SKM-1 (cell line): ENCODE measurements at regions not wholly inside any gene's neighbourhood (a gene's known extent, or its start where the extent isn't known, plus 50 kb on each side); places are given as distances from the start of the nearest gene placed in this dataset.
"Not testable (repeated sequence)": the region's sequence is repeated elsewhere in the genome, so short reads cannot be mapped to it uniquely, and the experiment has no call there.

ENCODE experiments used
- DNase-seq: peaks from one replicate; lab custom pipeline; 2025; ENCODE audit not compliant: unreplicated experiment; lab: John Stamatoyannopoulos, UW

GRCh38 chr16:29171296-29171695 is 186.4 kb downstream of the LAT start:
- DNase-seq = not testable (repeated sequence)

DNA sequence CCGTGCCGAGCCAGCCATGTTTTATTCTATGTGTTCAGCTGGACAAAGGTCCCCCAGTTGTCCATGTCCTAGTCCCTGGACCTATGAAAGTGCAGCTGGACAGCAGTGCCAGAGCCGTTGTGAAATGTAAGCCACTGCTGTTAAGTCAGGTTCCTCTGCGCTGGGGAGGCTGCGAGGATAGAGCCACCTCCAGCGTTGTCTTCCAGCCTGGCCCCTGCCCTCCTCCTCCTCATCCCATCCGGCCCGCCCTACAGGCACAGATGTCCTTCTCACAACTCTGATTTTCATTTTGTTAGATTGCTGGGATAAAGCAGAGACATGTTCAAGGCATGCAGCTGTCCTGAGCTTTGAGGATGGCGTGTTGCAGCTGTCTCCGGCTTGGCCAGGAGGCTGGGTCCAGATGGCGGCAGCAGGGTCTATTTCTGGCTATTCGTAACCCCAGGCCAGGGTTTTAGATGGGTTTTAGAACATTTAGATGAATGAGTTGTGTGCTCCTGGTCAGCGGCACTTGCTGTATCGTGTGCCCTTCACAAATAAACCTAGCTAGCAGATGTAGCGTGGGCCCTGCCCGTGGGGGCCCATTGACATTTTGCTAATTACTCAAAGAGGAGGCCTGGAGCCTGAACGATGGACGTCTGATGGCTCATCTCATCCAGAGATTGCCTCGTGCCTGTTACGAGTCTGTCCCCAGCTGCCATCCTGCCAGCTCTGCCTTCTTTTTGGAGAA is 185.7 kb downstream of the LAT start:
- not testable (repeated sequence) for DNase-seq

- DNase-seq = not testable (repeated sequence)
Measured at GRCh38 chr16:29169295-29169994, 184.6 kb downstream of the LAT start.

DNA sequence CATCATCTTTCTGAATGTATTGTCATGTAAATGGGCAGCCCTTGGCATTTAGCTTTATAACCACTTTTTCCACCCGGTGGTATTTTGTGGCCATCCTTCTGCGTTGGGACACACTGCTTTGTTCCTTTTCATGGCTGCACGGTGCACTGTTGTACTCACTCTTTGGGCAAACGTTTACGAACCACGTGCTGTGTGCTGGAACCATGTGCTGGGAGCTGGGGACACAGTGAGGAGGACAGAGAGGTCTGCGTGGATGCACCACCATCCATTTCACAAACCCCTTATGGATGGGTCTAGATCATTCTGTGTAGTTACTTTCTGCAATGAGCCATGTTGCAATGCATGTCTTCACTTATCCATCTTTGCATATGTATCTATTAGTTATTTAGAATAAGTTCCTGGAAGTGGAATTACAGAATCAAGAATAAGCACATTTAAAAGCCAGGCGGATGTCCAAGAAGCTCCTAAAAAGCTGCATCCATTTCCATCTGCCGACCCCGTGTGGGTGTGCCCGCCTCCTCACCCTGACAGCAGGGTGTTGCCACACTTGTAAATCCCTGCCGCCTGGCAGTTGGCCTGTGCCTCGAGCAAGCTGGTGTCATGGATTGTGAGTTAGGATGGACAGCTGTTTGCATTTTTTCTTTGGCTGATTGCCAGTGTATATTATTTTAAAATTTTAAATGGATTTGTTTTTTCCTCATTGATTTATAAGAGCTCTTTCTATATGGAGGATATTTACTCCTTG is 183.8 kb downstream of the LAT start:
- DNase-seq = not testable (repeated sequence)

DNA sequence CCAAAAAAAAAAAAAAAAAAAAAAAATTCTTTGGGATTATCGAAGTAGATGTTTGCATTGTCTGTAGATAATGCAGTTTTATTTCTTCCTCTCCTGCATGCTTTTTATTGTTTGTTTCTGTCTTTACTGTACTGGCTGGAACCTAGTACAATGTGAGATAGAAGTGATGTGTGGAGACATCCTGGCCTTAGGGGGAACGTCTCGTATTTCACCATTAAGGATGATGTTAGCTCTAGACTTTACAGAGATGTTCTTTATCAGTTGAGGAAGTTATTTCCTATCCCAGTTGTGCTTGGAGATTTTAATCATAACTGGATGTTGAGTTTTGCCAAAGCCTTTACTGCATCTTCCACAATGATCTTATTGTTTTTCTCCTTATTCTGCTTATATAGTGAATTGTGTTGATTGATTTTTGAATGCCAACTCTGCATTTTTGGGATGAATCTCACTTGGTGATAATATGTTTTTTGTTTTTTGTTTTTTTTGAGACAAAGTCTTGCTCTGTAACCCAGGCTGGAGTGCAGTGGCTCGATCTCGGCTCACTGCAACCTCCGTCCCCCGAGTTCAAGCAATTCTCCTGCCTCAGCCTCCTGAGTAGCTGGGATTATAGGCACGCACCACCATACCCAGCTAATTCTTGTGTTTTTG is 179.7 kb downstream of the LAT start:
- not testable (repeated sequence) for DNase-seq

DNA sequence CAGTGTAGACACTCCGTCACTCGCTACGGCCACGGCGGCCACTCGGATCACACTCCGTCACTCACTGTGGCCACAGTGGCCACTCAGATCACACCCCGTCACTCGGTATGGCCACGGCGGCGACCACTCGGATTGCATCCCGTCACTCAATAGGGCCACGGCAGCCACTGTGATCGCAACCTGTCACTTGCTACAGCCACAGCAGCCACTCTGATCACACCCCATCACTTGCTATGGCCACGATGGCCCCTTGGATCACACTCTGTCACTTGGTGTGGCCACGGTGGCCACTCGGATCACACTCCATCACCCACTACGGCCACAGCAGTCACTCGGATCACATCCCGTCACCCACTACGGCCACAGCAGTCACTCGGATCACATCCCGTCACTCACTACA is 175.3 kb downstream of the LAT start:
- DNase-seq = not testable (repeated sequence)

GRCh38 chr16:29159603-29160002 is 174.8 kb downstream of the LAT start:
- DNase-seq = not testable (repeated sequence)

DNA sequence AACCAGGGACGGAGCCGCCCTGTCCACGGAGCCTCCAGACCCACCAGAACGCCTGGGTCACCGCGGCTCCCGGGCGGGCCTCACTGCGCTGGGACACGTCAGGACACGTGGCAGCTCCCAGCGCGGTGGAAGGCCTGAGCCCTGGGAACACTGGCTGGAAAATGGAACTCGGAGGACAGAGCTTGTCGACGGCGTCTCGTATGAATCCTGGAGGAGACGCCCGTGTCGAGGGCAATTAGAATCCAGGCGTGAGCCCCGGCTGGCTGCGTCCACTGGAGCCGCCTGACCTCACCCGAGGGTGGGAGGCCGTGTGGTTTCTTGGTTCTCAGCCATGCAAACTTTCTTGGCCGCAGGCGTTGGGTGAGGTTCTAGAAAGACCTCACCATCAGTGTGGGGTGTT is 173.9 kb downstream of the LAT start:
- DNase-seq = no peak

DNA sequence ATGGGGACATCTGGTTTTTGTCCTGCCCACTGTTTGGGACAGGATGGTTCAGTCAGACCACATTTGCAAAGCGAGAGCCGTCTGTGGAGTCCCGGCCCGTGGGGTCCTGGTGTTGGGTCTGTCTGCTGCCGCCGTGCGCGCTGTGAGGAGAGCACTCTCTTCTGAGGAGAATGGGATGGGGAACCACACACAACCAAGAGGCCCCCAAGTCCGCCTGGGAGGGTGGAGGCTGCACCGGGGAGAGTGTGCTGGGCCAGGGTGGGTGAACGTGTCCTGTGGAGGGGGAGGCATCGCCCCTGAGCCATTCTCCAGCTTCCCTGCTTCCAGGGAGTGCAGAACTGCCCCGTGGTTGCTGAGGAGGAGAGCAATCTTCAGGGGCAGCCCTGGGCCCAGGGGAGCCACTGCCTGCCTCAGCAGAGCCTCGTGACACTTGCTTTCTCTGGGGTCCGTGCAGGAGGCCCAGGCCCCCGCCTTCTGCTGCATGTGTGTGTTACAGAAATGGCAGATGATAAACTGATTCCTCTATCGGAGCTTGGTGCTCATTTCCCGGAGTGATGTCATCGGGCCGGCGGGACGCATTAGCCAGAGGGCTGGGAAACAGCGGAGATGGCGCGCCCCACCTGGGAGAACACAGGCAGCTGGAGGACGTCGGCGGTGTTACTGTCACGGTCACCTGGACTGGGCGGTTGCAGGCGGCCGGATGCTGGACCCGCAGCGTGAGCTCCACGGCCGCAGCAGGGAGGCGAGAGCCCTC is 173.4 kb downstream of the LAT start:
- DNase-seq = not testable (repeated sequence)

- DNase-seq = not testable (repeated sequence)
Measured at GRCh38 chr16:29157051-29157923, 172.4 kb downstream of the LAT start.

DNA sequence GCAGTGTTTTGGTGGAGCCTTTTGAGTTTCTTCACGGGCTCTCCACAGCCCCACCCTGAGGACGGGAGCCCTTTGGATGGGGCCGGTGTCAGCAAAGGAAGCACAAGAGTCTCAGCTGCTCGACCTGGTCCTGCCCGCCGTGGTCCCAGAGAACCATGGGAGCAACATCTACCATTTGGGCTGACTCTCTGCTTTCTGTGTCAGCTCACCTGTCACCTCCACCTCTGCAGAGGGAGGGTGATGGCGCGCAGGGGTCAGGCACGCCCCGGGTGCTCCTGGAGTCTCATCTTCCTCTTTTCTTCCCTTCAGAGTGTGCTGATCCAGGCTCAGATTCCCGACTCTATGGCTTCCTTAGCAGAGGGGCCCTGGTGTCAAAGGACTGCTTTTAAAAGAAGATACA is 171.7 kb downstream of the LAT start:
- DNase-seq = no peak

DNA sequence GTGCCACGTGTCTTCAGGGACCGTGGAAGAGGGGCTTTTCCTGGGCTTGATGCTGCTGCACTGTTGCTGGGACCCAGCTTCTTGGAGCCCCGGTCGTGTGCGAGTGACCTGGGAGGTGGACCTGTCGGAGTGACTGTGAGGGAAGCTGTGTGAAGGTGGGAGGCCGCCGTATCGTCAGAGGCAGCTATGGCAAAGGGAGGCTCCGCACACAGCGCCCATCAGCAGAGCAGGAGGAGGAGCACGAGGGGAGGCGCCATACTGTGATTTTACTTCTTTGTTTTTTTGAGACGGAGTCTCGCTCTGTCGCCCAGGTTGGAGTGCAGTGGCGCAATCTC is 171.0 kb downstream of the LAT start:
- not testable (repeated sequence) for DNase-seq

DNA sequence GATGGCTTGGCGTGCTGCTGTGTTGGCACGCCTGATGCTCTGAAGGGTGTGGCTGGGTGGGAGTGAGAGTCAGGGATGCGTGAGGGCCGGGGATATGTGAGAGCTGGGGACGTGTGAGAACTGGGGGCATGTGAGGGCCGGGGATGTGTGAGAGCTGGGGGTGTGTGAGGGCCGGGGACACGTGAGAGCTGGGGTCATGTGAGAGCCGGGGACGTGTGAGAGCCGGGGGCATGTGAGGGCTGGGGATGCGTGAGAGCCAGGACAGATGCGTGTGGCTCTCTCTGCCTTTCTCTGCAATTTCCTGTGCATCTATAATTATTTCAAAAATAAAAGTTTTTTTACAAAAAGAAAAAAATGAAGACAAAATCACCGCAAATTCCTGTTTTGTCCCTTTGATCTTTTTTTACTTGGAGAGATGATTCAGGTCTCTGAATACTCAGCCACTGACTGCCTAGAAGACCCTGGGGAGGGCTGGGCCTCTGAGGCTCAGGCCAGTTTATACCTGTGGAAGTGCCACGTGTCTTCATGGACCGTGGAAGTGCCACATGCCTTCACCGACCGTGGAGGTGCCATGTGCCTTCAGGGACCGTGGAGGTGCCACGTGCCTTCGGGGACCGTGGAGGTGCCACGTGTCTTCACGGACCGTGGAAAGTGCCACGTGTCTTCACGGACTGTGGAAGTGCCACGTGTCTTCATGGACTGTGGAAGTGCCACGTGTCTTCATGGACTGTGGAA is 170.4 kb downstream of the LAT start:
- not testable (repeated sequence) for DNase-seq

DNA sequence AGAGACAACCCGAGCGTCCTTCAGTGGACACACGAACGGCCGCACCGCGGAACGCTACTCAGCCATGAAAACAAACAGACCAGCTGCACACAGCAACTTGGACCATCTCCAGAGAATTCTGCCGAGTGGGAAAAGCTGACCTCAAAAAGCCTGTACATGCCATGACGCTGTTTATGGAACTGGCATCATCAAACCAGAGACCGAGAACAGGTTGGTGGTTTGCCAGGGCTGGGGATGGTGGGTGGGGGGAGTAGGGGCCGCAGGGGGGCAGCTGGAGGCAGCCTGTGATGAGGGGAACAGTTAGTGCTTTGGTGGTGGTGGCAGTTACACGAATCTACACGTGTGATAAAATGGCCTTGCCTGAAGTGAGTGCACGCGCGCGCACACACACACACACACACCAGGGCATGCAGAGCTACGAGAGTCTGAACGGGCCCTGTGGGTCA is 169.8 kb downstream of the LAT start:
- DNase-seq = no peak

GRCh38 chr16:29154088-29154487 is 169.2 kb downstream of the LAT start:
- no peak for DNase-seq

DNA sequence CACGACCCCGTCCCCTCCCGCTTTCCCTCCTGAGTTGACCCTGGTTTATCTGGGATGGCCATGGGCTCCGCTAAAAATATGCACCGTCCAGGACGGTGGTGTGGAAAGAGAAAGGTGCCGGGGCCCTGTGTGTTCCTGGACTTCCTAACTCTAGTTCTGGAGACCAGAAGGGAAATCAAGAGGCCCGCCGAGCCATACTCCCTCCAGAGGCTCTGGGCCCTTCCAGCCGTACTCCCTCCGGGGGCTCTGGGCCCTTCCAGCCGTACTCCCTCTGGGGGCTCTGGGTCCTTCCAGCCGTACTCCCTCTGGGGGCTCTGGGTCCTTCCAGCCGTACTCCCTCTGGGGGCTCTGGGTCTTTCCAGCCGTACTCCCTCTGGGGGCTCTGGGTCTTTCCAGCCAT is 168.5 kb downstream of the LAT start:
- DNase-seq = not testable (repeated sequence)

- DNase-seq = not testable (repeated sequence)
Measured at GRCh38 chr16:29152544-29153031, 167.7 kb downstream of the LAT start.

DNA sequence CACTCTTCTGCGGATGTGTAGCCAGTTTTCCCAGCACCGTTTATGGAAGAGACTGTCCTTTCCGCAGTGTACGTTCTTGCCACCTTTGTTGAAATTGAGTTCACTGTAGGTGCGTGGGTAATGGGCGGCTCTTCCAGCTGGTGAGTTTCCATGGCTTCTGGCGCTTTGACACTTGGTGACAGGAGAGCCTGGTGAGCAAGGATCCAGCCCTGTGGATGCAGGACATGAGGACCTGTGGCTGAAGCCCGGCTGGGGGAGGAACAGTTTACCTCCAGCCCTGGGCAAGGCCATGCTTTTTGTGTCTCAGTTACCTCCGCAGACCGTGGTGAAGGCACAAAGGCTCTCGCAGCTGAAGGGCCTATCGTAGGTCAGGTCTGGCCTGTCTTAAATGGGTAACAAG is 166.5 kb downstream of the LAT start:
- DNase-seq = no peak

DNA sequence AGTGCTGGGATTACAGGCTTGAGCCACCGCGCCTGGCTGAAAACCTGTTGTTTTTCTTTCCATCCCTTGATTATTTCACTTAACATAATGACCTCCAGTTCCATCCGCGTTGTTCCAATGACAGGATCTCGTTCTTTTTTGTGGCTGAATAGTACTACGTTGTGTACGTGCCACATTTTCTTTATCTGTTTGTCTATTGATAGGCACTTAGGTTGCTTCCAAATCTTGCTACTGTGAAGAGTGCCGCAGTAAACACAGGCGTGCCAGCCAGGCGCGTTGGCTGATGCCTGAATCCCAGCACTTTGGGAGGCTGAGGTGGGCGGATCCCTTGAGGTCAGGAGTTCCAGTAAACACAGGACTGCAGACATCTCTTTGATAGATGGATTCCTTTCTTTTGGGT is 165.1 kb downstream of the LAT start:
- DNase-seq = not testable (repeated sequence)
